ENCODE measurements at regions not wholly inside any gene's neighbourhood (a gene's known extent, or its start where the extent isn't known, plus 50 kb on each side); places are given as distances from the start of the nearest gene placed in this dataset.

DNA sequence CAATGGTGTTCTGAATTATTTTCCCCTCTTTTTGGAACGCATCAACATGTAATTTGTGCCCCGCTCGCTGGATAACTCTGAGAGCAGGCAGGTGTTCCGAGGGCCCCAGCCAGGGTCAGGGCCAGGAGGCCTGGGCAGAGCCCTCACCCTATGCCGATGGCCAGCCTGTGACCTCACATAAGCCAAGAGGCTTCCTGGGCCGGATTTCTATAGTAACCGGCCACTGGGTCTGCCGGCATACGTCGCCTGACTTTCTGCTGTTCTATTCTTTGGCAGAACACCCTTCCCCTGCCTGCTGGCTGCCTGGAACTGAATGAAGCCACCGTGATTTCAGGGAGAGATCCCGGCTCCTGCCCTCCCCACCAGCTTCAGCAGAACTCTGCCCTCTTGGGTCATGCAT, 375.2 kb downstream of the SHANK2 start:
- no peak for DNase-seq
- Histone ChIP-seq H3K27me3 (replicated peaks in 2 of 5; ENCODE audit: control insufficient read depth in 4 of 5, insufficient read depth in 5 of 5, low read length in 4 of 5) (peaks cover 0 to 28% (median 9%) of the 10 kb centered on the region in 5 experiments), H3K9me3 (ENCODE audit: control extremely low read depth in 1 of 5, control insufficient read depth in 4 of 5, insufficient read depth in 2 of 5, low read depth in 1 of 5, low read length in 4 of 5) (peaks cover 0 to 2% (median 0%) of the 10 kb centered on the region in 5 experiments), H3K27ac (ENCODE audit: insufficient read depth in 1 of 2, low read depth in 1 of 2, low read length in 2 of 2, poor library complexity in 1 of 2, severe bottlenecking in 2 of 2) (no peak overlapping the region), H3K4me1 (ENCODE audit: control extremely low read depth in 1 of 4, control insufficient read depth in 4 of 4, insufficient read depth in 4 of 4, low read length in 3 of 4) (peaks cover 0 to 10% (median 3%) of the 10 kb centered on the region in 4 experiments), H3K36me3 (ENCODE audit: control insufficient read depth in 4 of 4, insufficient read depth in 4 of 4, low read length in 3 of 4) (no peaks in the 10 kb centered on the region), H3K4me3 (ENCODE audit: control insufficient read depth in 1 of 7, extremely low read depth in 1 of 7, insufficient read depth in 4 of 7, low read depth in 2 of 7, low read length in 6 of 7) (no peak overlapping the region)
- 75% methylated on average over 12 of the region's 12 CpGs for WGBS (ENCODE audit: insufficient coverage)
- ChIA-PET CTCF (no interaction called here), POLR2A (no interaction called here)

DNA sequence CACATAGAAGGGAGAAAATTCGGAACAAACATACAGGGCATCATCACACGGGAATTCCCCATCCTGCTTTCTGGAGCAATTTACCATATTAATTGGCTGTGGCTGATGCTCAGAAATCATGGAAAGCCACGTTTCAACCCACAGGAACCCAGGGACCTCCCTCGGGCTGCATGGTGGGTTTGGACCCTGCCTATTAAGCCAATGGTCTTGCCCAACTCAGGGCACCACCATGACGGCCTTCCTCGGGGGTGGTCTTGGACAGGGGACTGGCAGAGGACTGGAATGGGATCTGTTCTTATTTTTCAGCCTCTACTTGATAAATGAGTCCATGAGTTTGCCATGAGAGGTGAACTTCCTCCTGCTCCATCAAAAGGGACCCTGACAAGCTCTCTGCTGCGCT, 374.0 kb downstream of the SHANK2 start:
- peaks cover 0 to 23% (median 8%) of the 10 kb centered on the region in 5 experiments for H3K27me3 ChIP-seq (replicated peaks in 2 of 5; ENCODE audit: control insufficient read depth in 4 of 5, insufficient read depth in 5 of 5, low read length in 4 of 5)
- H3K36me3 ChIP-seq (ENCODE audit: control insufficient read depth in 4 of 4, insufficient read depth in 4 of 4, low read length in 3 of 4) = no peaks in the 10 kb centered on the region
- POLR2A ChIA-PET = no interaction called here
- DNase-seq = no peak
- H3K4me3 ChIP-seq (ENCODE audit: control insufficient read depth in 1 of 7, extremely low read depth in 1 of 7, insufficient read depth in 4 of 7, low read depth in 2 of 7, low read length in 6 of 7) = no peak overlapping the region
- H3K9me3 ChIP-seq (ENCODE audit: control extremely low read depth in 1 of 5, control insufficient read depth in 4 of 5, insufficient read depth in 2 of 5, low read depth in 1 of 5, low read length in 4 of 5) = peaks cover 0 to 2% (median 0%) of the 10 kb centered on the region in 5 experiments
- 92% methylated on average over 6 of the region's 7 CpGs for WGBS (ENCODE audit: insufficient coverage)
- H3K27ac ChIP-seq (ENCODE audit: insufficient read depth in 1 of 2, low read depth in 1 of 2, low read length in 2 of 2, poor library complexity in 1 of 2, severe bottlenecking in 2 of 2) = no peak overlapping the region
- CTCF ChIA-PET = no interaction called here
- H3K4me1 ChIP-seq (ENCODE audit: control extremely low read depth in 1 of 4, control insufficient read depth in 4 of 4, insufficient read depth in 4 of 4, low read length in 3 of 4) = peaks cover 0 to 6% (median 3%) of the 10 kb centered on the region in 4 experiments

DNA sequence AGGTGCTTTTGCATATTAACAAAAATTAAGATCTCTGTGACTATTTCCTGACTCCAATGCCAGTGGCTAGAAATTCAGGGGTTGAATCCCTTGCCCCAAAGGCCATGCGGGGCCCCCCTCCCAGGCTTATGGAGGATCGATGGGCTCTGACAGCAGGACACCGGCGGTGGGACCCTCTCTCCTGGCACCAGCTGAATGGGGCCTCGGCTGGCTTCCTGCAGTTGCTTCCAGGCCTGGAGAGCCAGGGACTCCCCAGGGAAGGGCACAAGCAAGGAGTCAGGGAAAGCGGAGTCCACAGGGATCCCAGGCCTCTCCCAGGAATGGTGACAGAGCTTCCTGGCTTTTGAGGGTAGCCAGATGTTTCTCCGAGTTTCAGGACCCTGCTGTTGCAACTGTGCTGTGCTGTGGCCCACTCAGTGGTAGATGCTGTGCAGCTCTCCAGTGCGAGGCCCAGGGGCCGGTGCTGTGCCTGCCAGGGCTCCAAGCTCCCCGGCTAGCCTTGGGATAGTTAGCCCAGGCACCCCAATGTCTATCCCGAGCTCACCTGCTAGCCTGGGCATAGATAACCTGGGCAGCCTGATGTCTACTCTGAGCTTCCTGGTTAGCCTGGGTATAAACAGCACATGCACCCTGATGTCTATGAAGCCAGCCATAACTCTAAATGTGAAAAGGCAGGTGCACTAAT, 372.6 kb downstream of the SHANK2 start:
- DNase-seq = no peak
- H3K36me3 ChIP-seq (ENCODE audit: control insufficient read depth in 4 of 4, insufficient read depth in 4 of 4, low read length in 3 of 4) = no peaks in the 10 kb centered on the region
- 90% methylated on average over 10 of the region's 11 CpGs for WGBS (ENCODE audit: insufficient coverage)
- peaks cover 0 to 25% (median 2%) of the 10 kb centered on the region in 5 experiments for H3K27me3 ChIP-seq (replicated peaks in 2 of 5; ENCODE audit: control insufficient read depth in 4 of 5, insufficient read depth in 5 of 5, low read length in 4 of 5)
- CTCF ChIA-PET = interaction anchor here (0.7 kb wide), 1 partner anchor 10 kb away, joined by 3 read pairs; no protein-coding TSS in a partner anchor
- POLR2A ChIA-PET = no interaction called here
- H3K9me3 ChIP-seq (ENCODE audit: control extremely low read depth in 1 of 5, control insufficient read depth in 4 of 5, insufficient read depth in 2 of 5, low read depth in 1 of 5, low read length in 4 of 5) = peaks cover 0 to 2% (median 0%) of the 10 kb centered on the region in 5 experiments
- no peak overlapping the region for H3K4me3 ChIP-seq (ENCODE audit: control insufficient read depth in 1 of 7, extremely low read depth in 1 of 7, insufficient read depth in 4 of 7, low read depth in 2 of 7, low read length in 6 of 7)
- no peak overlapping the region for H3K27ac ChIP-seq (ENCODE audit: insufficient read depth in 1 of 2, low read depth in 1 of 2, low read length in 2 of 2, poor library complexity in 1 of 2, severe bottlenecking in 2 of 2)
- peaks cover 0 to 6% (median 3%) of the 10 kb centered on the region in 4 experiments for H3K4me1 ChIP-seq (ENCODE audit: control extremely low read depth in 1 of 4, control insufficient read depth in 4 of 4, insufficient read depth in 4 of 4, low read length in 3 of 4)

DNA sequence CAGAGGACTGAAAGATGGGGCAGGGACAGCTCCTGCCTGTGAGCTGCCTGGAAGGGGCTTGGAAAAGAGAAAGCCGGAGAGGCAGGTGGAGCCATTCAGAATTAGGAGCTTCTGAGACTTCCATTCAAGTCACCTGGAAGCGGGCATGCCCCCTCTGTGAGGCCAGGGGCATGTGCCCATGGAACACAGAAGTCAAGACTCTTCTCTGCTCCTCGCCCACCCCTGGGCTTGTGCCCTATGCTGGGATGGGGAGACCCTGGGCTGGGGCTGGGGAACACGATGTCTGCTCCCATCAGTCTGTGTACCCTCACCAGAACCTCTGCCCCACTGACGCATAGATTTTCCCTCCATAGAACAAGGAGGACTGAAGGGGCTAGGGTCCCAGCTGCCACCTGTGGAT, 372.0 kb downstream of the SHANK2 start:
- Histone ChIP-seq H3K27ac (ENCODE audit: insufficient read depth in 1 of 2, low read depth in 1 of 2, low read length in 2 of 2, poor library complexity in 1 of 2, severe bottlenecking in 2 of 2) (no peak overlapping the region), H3K4me1 (ENCODE audit: control extremely low read depth in 1 of 4, control insufficient read depth in 4 of 4, insufficient read depth in 4 of 4, low read length in 3 of 4) (peaks cover 0 to 8% (median 3%) of the 10 kb centered on the region in 4 experiments), H3K36me3 (ENCODE audit: control insufficient read depth in 4 of 4, insufficient read depth in 4 of 4, low read length in 3 of 4) (no peaks in the 10 kb centered on the region), H3K9me3 (ENCODE audit: control extremely low read depth in 1 of 5, control insufficient read depth in 4 of 5, insufficient read depth in 2 of 5, low read depth in 1 of 5, low read length in 4 of 5) (peaks cover 0 to 2% (median 0%) of the 10 kb centered on the region in 5 experiments), H3K4me3 (ENCODE audit: control insufficient read depth in 1 of 7, extremely low read depth in 1 of 7, insufficient read depth in 4 of 7, low read depth in 2 of 7, low read length in 6 of 7) (no peak overlapping the region), H3K27me3 (replicated peaks in 2 of 5; ENCODE audit: control insufficient read depth in 4 of 5, insufficient read depth in 5 of 5, low read length in 4 of 5) (peaks cover 0 to 26% (median 2%) of the 10 kb centered on the region in 5 experiments)
- no peak for DNase-seq
- ChIA-PET CTCF (no interaction called here), POLR2A (no interaction called here)
- WGBS (ENCODE audit: insufficient coverage) = 96% methylated on average over 4 of the region's 5 CpGs

DNA sequence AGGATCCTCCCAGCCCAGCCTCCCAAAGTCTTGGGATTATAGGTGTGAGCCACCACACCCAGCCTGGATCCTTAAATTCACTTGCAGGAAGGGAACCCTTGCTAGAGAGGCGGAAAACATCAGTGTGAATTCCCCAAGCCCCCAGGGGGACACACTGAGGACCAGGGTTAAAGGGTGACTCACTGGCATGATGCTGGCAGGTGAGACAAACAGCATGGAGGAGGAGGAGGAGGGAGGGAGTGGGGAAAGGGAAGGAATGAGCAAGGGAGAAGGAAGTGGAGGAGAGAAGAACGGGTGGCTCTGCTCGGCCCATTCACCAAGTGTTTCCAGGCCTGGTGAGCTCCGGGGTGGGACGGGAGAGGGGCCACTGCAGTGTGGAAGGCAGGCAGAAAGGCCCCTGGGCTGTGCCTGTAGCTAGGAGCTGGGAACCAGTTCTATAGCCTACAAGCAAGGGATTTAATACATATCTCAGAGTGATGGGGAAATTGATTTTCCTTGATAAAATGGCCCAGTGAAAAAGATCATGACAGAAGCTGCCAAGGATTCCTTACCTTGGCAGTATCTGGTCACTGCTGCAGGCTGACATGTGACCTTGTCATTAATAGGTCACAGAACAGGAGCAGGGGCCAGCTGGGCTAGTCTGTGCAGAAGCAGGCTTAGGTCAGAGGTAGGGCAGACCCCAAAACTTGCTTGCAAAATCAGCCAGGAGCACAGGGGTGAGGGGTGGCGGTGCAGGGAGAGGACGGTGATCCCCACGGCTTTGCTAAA, 370.2 kb downstream of the SHANK2 start:
- ChIA-PET POLR2A (no interaction called here), CTCF (no interaction called here)
- Histone ChIP-seq H3K27me3 (replicated peaks in 2 of 5; ENCODE audit: control insufficient read depth in 4 of 5, insufficient read depth in 5 of 5, low read length in 4 of 5) (peaks cover 0 to 37% (median 2%) of the 10 kb centered on the region in 5 experiments), H3K9me3 (ENCODE audit: control extremely low read depth in 1 of 5, control insufficient read depth in 4 of 5, insufficient read depth in 2 of 5, low read depth in 1 of 5, low read length in 4 of 5) (peaks cover 0 to 2% (median 0%) of the 10 kb centered on the region in 5 experiments), H3K27ac (ENCODE audit: insufficient read depth in 1 of 2, low read depth in 1 of 2, low read length in 2 of 2, poor library complexity in 1 of 2, severe bottlenecking in 2 of 2) (no peak overlapping the region), H3K36me3 (ENCODE audit: control insufficient read depth in 4 of 4, insufficient read depth in 4 of 4, low read length in 3 of 4) (no peaks in the 10 kb centered on the region), H3K4me1 (ENCODE audit: control extremely low read depth in 1 of 4, control insufficient read depth in 4 of 4, insufficient read depth in 4 of 4, low read length in 3 of 4) (peaks cover 0 to 4% (median 0%) of the 10 kb centered on the region in 4 experiments), H3K4me3 (ENCODE audit: control insufficient read depth in 1 of 7, extremely low read depth in 1 of 7, insufficient read depth in 4 of 7, low read depth in 2 of 7, low read length in 6 of 7) (no peak overlapping the region)
- WGBS (ENCODE audit: insufficient coverage) = 68% methylated on average over 6 of the region's 8 CpGs
- no peak for DNase-seq

DNA sequence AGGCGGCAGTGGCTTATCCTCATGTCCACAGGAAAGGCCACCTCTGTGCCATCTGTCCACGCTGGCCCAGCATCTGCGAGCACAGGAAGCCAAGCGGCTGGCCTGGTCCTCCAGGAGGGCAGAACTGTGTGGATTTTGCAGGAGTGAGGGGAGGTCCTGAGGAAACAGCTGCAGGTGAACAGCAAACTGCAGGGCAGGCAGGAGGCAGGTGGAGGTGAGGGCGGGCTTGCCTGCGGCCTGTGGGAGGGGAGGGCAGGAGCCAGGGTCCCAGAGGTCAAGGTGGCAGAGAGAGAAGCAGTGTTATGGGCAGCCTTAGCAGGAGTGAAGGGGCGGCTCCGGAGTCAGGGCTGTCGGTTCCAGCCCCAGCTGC, 369.7 kb downstream of the SHANK2 start:
- Histone ChIP-seq H3K27ac (ENCODE audit: insufficient read depth in 1 of 2, low read depth in 1 of 2, low read length in 2 of 2, poor library complexity in 1 of 2, severe bottlenecking in 2 of 2) (no peak overlapping the region), H3K36me3 (ENCODE audit: control insufficient read depth in 4 of 4, insufficient read depth in 4 of 4, low read length in 3 of 4) (no peaks in the 10 kb centered on the region), H3K9me3 (ENCODE audit: control extremely low read depth in 1 of 5, control insufficient read depth in 4 of 5, insufficient read depth in 2 of 5, low read depth in 1 of 5, low read length in 4 of 5) (peaks cover 0 to 2% (median 0%) of the 10 kb centered on the region in 5 experiments), H3K27me3 (replicated peaks in 2 of 5; ENCODE audit: control insufficient read depth in 4 of 5, insufficient read depth in 5 of 5, low read length in 4 of 5) (peaks cover 0 to 38% (median 2%) of the 10 kb centered on the region in 5 experiments), H3K4me1 (ENCODE audit: control extremely low read depth in 1 of 4, control insufficient read depth in 4 of 4, insufficient read depth in 4 of 4, low read length in 3 of 4) (peaks cover 0 to 4% (median 0%) of the 10 kb centered on the region in 4 experiments), H3K4me3 (ENCODE audit: control insufficient read depth in 1 of 7, extremely low read depth in 1 of 7, insufficient read depth in 4 of 7, low read depth in 2 of 7, low read length in 6 of 7) (no peak overlapping the region)
- CTCF ChIA-PET = no interaction called here
- DNase-seq = no peak
- POLR2A ChIA-PET = no interaction called here
- 94% methylated on average over 8 of the region's 9 CpGs for WGBS (ENCODE audit: insufficient coverage)

DNA sequence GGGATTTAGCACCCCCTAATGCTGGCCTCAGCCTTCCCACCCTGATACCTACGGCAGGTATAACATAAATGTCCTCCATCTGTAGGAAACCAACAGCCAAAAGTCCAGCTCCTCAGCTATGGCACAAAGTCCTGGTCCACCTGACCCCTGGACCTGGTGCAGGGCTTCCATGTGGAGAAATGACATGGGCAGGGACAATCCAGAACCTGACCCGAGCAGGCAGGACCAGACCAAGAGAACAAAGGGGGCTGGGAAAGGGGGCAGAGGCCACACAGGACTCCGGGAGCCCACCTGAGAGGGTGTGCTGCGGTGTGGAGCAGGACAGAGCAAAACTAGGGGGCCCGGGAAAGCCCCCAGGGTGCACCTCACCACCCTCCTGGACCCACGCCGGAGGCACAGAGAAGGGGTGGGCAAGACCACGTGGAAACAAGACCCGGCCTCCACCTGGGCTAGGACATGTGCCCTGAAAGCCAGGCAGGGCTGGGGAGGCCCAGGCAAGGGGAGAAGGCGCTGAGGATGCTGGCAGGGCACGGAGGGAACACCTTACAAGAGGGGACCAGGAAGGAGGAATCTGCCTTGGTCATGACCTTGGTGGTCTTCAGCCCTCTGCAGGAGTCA, 368.9 kb downstream of the SHANK2 start:
- peaks cover 0 to 38% (median 2%) of the 10 kb centered on the region in 5 experiments for H3K27me3 ChIP-seq (replicated peaks in 2 of 5; ENCODE audit: control insufficient read depth in 4 of 5, insufficient read depth in 5 of 5, low read length in 4 of 5)
- 94% methylated on average over 10 of the region's 11 CpGs for WGBS (ENCODE audit: insufficient coverage)
- no peaks in the 10 kb centered on the region for H3K36me3 ChIP-seq (ENCODE audit: control insufficient read depth in 4 of 4, insufficient read depth in 4 of 4, low read length in 3 of 4)
- peaks cover 0 to 10% (median 0%) of the 10 kb centered on the region in 4 experiments for H3K4me1 ChIP-seq (ENCODE audit: control extremely low read depth in 1 of 4, control insufficient read depth in 4 of 4, insufficient read depth in 4 of 4, low read length in 3 of 4)
- CTCF ChIA-PET = no interaction called here
- H3K27ac ChIP-seq (ENCODE audit: insufficient read depth in 1 of 2, low read depth in 1 of 2, low read length in 2 of 2, poor library complexity in 1 of 2, severe bottlenecking in 2 of 2) = no peak overlapping the region
- DNase-seq = no peak
- POLR2A ChIA-PET = no interaction called here
- no peak overlapping the region for H3K4me3 ChIP-seq (ENCODE audit: control insufficient read depth in 1 of 7, extremely low read depth in 1 of 7, insufficient read depth in 4 of 7, low read depth in 2 of 7, low read length in 6 of 7)
- H3K9me3 ChIP-seq (ENCODE audit: control extremely low read depth in 1 of 5, control insufficient read depth in 4 of 5, insufficient read depth in 2 of 5, low read depth in 1 of 5, low read length in 4 of 5) = peaks cover 0 to 2% (median 0%) of the 10 kb centered on the region in 5 experiments
